K562 (cell line): ENCODE measurements at regions not wholly inside any gene's neighbourhood (a gene's known extent, or its start where the extent isn't known, plus 50 kb on each side); places are given as distances from the start of the nearest gene placed in this dataset.

ENCODE experiments used
- MYBL2 ChIP-seq, 2 experiments: fragments of 450-650 bp in 1 of 2; sonication (generic) in 1 of 2; formaldehyde crosslinking in 1 of 2; IDR thresholded peaks; 2 replicates each; pipeline versions ENCODE4 v1.6.1 to v1.8.1; 2017 to 2022; ENCODE audit warnings: borderline replicate concordance in 1 of 2, inconsistent platforms in 1 of 2, low read depth in 1 of 2, mild to moderate bottlenecking in 1 of 2, missing genetic modification reagents in 1 of 2, moderate library complexity in 1 of 2
- ZNF76 ChIP-seq: fragments of 250-450 bp; sonication (Bioruptor Pico); IDR thresholded peaks from 2 replicates; pipeline ENCODE4 v1.4.0; 2020; ENCODE audit warnings: mild to moderate bottlenecking, moderate library complexity, borderline replicate concordance
- ZNF778 ChIP-seq: fragments of 450-650 bp; formaldehyde crosslinking; IDR thresholded peaks from 2 replicates; pipeline ENCODE4 v1.4.0; 2020; ENCODE audit warnings: mild to moderate bottlenecking, moderate library complexity
- TF ChIP-seq, protein P1 (sequence below): fragments of 200-600 bp; sonication (generic); IDR thresholded peaks from one replicate; pipeline ENCODE4 v1.6.1; 2012; ENCODE audit warnings: mild to moderate bottlenecking, low read depth, low read length, inconsistent platforms
- TF ChIP-seq, protein P2 (sequence below): sonication (generic); formaldehyde crosslinking; IDR thresholded peaks from 2 replicates; pipeline ENCODE4 v1.8.0; 2022; ENCODE audit warnings: mild to moderate bottlenecking, missing genetic modification reagents
- TF ChIP-seq, protein P3 (sequence below): fragments of 450-650 bp; formaldehyde crosslinking; IDR thresholded peaks from 2 replicates; pipeline ENCODE4 v1.4.0; 2022; ENCODE audit warnings: mild to moderate bottlenecking, moderate library complexity
- TF ChIP-seq, protein P4 (sequence below): sonication (generic); formaldehyde crosslinking; IDR thresholded peaks from 2 replicates; pipeline ENCODE4 v1.8.1; 2023; ENCODE audit warnings: mild to moderate bottlenecking, missing genetic modification reagents

DNA sequence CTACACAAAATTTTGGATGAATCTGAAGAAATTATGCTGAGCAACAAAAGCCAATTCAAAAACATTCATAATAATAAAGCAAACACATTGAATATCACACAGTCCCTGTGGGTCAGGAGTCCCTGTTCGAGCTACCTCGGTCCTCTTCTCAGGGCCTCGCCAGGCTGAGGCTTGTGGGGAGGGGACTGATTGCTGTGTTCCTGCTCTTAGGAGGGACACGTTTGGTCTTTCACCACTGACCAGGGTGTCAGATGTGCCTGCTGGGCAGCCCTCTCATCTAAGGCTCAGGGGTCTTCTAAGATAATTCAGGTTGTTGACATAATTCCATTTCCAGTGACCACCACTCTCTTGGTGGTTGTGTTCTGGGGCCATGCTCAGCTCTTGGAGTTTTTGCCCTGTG, 233.8 kb upstream of the PPP2R2D start (continued):
- TF ChIP-seq, protein P1, sequence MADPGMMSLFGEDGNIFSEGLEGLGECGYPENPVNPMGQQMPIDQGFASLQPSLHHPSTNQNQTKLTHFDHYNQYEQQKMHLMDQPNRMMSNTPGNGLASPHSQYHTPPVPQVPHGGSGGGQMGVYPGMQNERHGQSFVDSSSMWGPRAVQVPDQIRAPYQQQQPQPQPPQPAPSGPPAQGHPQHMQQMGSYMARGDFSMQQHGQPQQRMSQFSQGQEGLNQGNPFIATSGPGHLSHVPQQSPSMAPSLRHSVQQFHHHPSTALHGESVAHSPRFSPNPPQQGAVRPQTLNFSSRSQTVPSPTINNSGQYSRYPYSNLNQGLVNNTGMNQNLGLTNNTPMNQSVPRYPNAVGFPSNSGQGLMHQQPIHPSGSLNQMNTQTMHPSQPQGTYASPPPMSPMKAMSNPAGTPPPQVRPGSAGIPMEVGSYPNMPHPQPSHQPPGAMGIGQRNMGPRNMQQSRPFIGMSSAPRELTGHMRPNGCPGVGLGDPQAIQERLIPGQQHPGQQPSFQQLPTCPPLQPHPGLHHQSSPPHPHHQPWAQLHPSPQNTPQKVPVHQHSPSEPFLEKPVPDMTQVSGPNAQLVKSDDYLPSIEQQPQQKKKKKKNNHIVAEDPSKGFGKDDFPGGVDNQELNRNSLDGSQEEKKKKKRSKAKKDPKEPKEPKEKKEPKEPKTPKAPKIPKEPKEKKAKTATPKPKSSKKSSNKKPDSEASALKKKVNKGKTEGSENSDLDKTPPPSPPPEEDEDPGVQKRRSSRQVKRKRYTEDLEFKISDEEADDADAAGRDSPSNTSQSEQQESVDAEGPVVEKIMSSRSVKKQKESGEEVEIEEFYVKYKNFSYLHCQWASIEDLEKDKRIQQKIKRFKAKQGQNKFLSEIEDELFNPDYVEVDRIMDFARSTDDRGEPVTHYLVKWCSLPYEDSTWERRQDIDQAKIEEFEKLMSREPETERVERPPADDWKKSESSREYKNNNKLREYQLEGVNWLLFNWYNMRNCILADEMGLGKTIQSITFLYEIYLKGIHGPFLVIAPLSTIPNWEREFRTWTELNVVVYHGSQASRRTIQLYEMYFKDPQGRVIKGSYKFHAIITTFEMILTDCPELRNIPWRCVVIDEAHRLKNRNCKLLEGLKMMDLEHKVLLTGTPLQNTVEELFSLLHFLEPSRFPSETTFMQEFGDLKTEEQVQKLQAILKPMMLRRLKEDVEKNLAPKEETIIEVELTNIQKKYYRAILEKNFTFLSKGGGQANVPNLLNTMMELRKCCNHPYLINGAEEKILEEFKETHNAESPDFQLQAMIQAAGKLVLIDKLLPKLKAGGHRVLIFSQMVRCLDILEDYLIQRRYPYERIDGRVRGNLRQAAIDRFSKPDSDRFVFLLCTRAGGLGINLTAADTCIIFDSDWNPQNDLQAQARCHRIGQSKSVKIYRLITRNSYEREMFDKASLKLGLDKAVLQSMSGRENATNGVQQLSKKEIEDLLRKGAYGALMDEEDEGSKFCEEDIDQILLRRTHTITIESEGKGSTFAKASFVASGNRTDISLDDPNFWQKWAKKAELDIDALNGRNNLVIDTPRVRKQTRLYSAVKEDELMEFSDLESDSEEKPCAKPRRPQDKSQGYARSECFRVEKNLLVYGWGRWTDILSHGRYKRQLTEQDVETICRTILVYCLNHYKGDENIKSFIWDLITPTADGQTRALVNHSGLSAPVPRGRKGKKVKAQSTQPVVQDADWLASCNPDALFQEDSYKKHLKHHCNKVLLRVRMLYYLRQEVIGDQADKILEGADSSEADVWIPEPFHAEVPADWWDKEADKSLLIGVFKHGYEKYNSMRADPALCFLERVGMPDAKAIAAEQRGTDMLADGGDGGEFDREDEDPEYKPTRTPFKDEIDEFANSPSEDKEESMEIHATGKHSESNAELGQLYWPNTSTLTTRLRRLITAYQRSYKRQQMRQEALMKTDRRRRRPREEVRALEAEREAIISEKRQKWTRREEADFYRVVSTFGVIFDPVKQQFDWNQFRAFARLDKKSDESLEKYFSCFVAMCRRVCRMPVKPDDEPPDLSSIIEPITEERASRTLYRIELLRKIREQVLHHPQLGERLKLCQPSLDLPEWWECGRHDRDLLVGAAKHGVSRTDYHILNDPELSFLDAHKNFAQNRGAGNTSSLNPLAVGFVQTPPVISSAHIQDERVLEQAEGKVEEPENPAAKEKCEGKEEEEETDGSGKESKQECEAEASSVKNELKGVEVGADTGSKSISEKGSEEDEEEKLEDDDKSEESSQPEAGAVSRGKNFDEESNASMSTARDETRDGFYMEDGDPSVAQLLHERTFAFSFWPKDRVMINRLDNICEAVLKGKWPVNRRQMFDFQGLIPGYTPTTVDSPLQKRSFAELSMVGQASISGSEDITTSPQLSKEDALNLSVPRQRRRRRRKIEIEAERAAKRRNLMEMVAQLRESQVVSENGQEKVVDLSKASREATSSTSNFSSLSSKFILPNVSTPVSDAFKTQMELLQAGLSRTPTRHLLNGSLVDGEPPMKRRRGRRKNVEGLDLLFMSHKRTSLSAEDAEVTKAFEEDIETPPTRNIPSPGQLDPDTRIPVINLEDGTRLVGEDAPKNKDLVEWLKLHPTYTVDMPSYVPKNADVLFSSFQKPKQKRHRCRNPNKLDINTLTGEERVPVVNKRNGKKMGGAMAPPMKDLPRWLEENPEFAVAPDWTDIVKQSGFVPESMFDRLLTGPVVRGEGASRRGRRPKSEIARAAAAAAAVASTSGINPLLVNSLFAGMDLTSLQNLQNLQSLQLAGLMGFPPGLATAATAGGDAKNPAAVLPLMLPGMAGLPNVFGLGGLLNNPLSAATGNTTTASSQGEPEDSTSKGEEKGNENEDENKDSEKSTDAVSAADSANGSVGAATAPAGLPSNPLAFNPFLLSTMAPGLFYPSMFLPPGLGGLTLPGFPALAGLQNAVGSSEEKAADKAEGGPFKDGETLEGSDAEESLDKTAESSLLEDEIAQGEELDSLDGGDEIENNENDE = no peak
- TF ChIP-seq, protein P2, sequence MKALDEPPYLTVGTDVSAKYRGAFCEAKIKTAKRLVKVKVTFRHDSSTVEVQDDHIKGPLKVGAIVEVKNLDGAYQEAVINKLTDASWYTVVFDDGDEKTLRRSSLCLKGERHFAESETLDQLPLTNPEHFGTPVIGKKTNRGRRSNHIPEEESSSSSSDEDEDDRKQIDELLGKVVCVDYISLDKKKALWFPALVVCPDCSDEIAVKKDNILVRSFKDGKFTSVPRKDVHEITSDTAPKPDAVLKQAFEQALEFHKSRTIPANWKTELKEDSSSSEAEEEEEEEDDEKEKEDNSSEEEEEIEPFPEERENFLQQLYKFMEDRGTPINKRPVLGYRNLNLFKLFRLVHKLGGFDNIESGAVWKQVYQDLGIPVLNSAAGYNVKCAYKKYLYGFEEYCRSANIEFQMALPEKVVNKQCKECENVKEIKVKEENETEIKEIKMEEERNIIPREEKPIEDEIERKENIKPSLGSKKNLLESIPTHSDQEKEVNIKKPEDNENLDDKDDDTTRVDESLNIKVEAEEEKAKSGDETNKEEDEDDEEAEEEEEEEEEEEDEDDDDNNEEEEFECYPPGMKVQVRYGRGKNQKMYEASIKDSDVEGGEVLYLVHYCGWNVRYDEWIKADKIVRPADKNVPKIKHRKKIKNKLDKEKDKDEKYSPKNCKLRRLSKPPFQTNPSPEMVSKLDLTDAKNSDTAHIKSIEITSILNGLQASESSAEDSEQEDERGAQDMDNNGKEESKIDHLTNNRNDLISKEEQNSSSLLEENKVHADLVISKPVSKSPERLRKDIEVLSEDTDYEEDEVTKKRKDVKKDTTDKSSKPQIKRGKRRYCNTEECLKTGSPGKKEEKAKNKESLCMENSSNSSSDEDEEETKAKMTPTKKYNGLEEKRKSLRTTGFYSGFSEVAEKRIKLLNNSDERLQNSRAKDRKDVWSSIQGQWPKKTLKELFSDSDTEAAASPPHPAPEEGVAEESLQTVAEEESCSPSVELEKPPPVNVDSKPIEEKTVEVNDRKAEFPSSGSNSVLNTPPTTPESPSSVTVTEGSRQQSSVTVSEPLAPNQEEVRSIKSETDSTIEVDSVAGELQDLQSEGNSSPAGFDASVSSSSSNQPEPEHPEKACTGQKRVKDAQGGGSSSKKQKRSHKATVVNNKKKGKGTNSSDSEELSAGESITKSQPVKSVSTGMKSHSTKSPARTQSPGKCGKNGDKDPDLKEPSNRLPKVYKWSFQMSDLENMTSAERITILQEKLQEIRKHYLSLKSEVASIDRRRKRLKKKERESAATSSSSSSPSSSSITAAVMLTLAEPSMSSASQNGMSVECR (CRISPR knock-in tag) = no peak
- no peak for TF ChIP-seq MYBL2 (IDR thresholded peaks at IDR 0.05; ENCODE audit: low read depth)
- no peak for TF ChIP-seq MYBL2 (CRISPR knock-in tag; IDR thresholded peaks at IDR 0.05; ENCODE audit: borderline replicate concordance)
- no peak for TF ChIP-seq ZNF76
- TF ChIP-seq, protein P3, sequence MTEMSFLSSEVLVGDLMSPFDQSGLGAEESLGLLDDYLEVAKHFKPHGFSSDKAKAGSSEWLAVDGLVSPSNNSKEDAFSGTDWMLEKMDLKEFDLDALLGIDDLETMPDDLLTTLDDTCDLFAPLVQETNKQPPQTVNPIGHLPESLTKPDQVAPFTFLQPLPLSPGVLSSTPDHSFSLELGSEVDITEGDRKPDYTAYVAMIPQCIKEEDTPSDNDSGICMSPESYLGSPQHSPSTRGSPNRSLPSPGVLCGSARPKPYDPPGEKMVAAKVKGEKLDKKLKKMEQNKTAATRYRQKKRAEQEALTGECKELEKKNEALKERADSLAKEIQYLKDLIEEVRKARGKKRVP (CRISPR knock-in tag) = no peak
- TF ChIP-seq ZNF778 (CRISPR knock-in tag) = no peak
- TF ChIP-seq, protein P4, sequence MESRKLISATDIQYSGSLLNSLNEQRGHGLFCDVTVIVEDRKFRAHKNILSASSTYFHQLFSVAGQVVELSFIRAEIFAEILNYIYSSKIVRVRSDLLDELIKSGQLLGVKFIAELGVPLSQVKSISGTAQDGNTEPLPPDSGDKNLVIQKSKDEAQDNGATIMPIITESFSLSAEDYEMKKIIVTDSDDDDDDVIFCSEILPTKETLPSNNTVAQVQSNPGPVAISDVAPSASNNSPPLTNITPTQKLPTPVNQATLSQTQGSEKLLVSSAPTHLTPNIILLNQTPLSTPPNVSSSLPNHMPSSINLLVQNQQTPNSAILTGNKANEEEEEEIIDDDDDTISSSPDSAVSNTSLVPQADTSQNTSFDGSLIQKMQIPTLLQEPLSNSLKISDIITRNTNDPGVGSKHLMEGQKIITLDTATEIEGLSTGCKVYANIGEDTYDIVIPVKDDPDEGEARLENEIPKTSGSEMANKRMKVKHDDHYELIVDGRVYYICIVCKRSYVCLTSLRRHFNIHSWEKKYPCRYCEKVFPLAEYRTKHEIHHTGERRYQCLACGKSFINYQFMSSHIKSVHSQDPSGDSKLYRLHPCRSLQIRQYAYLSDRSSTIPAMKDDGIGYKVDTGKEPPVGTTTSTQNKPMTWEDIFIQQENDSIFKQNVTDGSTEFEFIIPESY = no peak
